ENCODE measurements at regions not wholly inside any gene's neighbourhood (a gene's known extent, or its start where the extent isn't known, plus 50 kb on each side); places are given as distances from the start of the nearest gene placed in this dataset.

GRCh38 chr14:26870096-26870495, 272.3 kb upstream of the NOVA1 start:
- TF ChIP-seq EZH2phosphoT487 (conservative IDR thresholded peaks at IDR 0.05; ENCODE audit: low read length), result no peak
- TF ChIP-seq CTCF (IDR thresholded peaks at IDR 0.05; ENCODE audit: insufficient read depth, low read length, poor library complexity, severe bottlenecking), result no peak
- H3K9me3 ChIP-seq (ENCODE audit: insufficient read depth, low read length), result no peaks in the 10 kb centered on the region
- no peak overlapping the region for H2AFZ ChIP-seq (ENCODE audit: low read depth, low read length, severe bottlenecking)
- no peaks in the 10 kb centered on the region for H3K27me3 ChIP-seq (ENCODE audit: low read length)
- no peak overlapping the region for H3K4me3 ChIP-seq (ENCODE audit: insufficient read depth, low read length, poor library complexity, severe bottlenecking)
- no peaks in the 10 kb centered on the region for H3K9me2 ChIP-seq (replicated peaks; ENCODE audit: insufficient read depth, low read length)
- no peaks in the 10 kb centered on the region for H4K20me1 ChIP-seq (ENCODE audit: low read depth, low read length)
- no peak overlapping the region for H3K9ac ChIP-seq (ENCODE audit: low read length)
- no peaks in the 10 kb centered on the region for H3F3A ChIP-seq (ENCODE audit: insufficient read depth)
- H3K36me3 ChIP-seq (ENCODE audit: low read length), result no peaks in the 10 kb centered on the region
- H3K79me2 ChIP-seq (ENCODE audit: insufficient read depth, low read length), result no peaks in the 10 kb centered on the region
- H3K27ac ChIP-seq (ENCODE audit: low read depth, low read length), result no peak overlapping the region
- H3K4me2 ChIP-seq (ENCODE audit: low read depth, low read length, poor library complexity, severe bottlenecking), result no peak overlapping the region

- Histone ChIP-seq H3F3A (ENCODE audit: insufficient read depth) (no peaks in the 10 kb centered on the region), H3K27me3 (ENCODE audit: low read length) (no peaks in the 10 kb centered on the region), H3K79me2 (ENCODE audit: insufficient read depth, low read length) (no peaks in the 10 kb centered on the region), H3K9me2 (replicated peaks; ENCODE audit: insufficient read depth, low read length) (no peaks in the 10 kb centered on the region), H3K4me2 (ENCODE audit: low read depth, low read length, poor library complexity, severe bottlenecking) (no peak overlapping the region), H2AFZ (ENCODE audit: low read depth, low read length, severe bottlenecking) (no peak overlapping the region), H3K4me3 (ENCODE audit: insufficient read depth, low read length, poor library complexity, severe bottlenecking) (no peak overlapping the region), H3K27ac (ENCODE audit: low read depth, low read length) (no peak overlapping the region), H3K9ac (ENCODE audit: low read length) (no peak overlapping the region), H4K20me1 (ENCODE audit: low read depth, low read length) (no peaks in the 10 kb centered on the region), H3K36me3 (ENCODE audit: low read length) (no peaks in the 10 kb centered on the region), H3K9me3 (ENCODE audit: insufficient read depth, low read length) (no peaks in the 10 kb centered on the region)
- TF ChIP-seq CTCF (IDR thresholded peaks at IDR 0.05; ENCODE audit: insufficient read depth, low read length, poor library complexity, severe bottlenecking) (no peak), EZH2phosphoT487 (conservative IDR thresholded peaks at IDR 0.05; ENCODE audit: low read length) (no peak)
Observed at GRCh38 chr14:26870722-26871617, 273.1 kb upstream of the NOVA1 start.

DNA sequence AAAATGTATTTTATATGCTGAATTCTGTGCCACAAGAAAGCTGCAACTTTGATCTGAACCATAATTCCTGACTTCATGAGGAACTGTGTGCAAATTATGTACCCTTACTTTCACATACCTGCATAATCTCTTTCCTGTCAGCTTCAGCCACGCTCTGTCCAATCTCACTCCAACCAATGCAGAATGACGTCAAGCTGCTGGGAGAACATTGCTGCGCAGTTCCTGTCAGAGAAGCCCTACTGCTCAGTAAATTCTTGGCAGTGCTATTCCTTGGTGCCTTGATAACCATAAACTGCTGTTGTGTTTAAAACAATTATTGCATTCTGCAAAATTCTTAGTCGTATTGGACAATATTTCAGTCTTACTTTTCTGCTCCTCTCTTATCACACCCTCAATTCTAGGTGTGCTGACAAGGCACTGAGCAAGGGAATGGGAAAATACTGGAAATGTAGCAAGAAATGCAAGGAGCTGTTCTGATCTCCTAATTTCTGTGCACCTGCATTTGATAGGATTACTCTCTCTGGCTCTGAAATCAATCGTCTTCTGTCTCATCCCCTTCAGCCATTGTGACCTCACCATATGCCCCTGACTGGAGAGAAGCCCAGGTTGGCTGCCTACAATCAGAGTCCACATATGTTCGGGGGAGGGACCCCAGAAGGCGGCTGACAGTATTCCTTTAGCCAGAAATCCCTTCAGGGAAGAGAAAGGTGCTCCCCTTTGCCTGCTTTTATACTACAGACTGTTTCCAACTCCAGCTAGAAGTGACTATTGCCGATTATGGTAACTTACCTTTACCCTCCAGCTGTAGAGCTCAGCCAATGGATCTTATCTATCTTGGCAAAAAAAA, 274.9 kb upstream of the NOVA1 start:
- Histone ChIP-seq H3K9me2 (replicated peaks; ENCODE audit: insufficient read depth, low read length) (no peaks in the 10 kb centered on the region), H3K36me3 (ENCODE audit: low read length) (no peaks in the 10 kb centered on the region), H3K4me2 (ENCODE audit: low read depth, low read length, poor library complexity, severe bottlenecking) (no peak overlapping the region), H3K27me3 (ENCODE audit: low read length) (no peaks in the 10 kb centered on the region), H3K27ac (ENCODE audit: low read depth, low read length) (no peak overlapping the region), H3K4me3 (ENCODE audit: insufficient read depth, low read length, poor library complexity, severe bottlenecking) (no peak overlapping the region), H3K79me2 (ENCODE audit: insufficient read depth, low read length) (no peaks in the 10 kb centered on the region), H3K9ac (ENCODE audit: low read length) (no peak overlapping the region), H4K20me1 (ENCODE audit: low read depth, low read length) (no peaks in the 10 kb centered on the region), H2AFZ (ENCODE audit: low read depth, low read length, severe bottlenecking) (no peak overlapping the region), H3F3A (ENCODE audit: insufficient read depth) (no peaks in the 10 kb centered on the region), H3K9me3 (ENCODE audit: insufficient read depth, low read length) (no peaks in the 10 kb centered on the region)
- TF ChIP-seq EZH2phosphoT487 (conservative IDR thresholded peaks at IDR 0.05; ENCODE audit: low read length) (no peak), CTCF (IDR thresholded peaks at IDR 0.05; ENCODE audit: insufficient read depth, low read length, poor library complexity, severe bottlenecking) (no peak)

All from SU-DHL-6 (cell line).